Testis (tissue), 2 donors: ENCODE measurements at regions not wholly inside any gene's neighbourhood (a gene's known extent, or its start where the extent isn't known, plus 50 kb on each side); places are given as distances from the start of the nearest gene placed in this dataset.

ENCODE experiments used
- CTCF ChIP-seq, 3 experiments: fragments of 450-650 bp in 2 of 3; fragments of 200-600 bp in 1 of 3; sonication (generic) in 1 of 3; IDR thresholded peaks; one replicate each; pipeline ENCODE4 v1.5.1; 2016 to 2019; ENCODE audit warnings: antibody characterized with exemption in 3 of 3, mild to moderate bottlenecking in 2 of 3, moderate library complexity in 1 of 3
- POLR2A ChIP-seq: fragments of 450-650 bp; IDR thresholded peaks from one replicate; pipeline ENCODE4 v1.6.1; 2017; ENCODE audit warnings: antibody characterized with exemption, mild to moderate bottlenecking, moderate library complexity

- TF ChIP-seq POLR2A (no peak), CTCF (IDR thresholded peaks at IDR 0.05) (no peak)
Observed at GRCh38 chr13:65112531-65112941, 2117.6 kb downstream of the PCDH9 start.
